Endothelial cell (in vitro differentiated cells): ENCODE measurements at regions not wholly inside any gene's neighbourhood (a gene's known extent, or its start where the extent isn't known, plus 50 kb on each side); places are given as distances from the start of the nearest gene placed in this dataset.

Experiments
- DNase-seq: peaks from one replicate; pipeline ENCODE4 v3.0.0; 2021; ENCODE audit warnings: low spot score
- H3K27ac Mint-ChIP-seq: one replicate; pipeline ENCODE4 v1.8.0; 2021; ENCODE audit warnings: mixed read lengths, inconsistent platforms; ENCODE audit not compliant: unreplicated experiment
- H3K27me3 Mint-ChIP-seq: one replicate; pipeline ENCODE4 v1.8.0; 2021; ENCODE audit warnings: mild to moderate bottlenecking, moderate library complexity, mixed read lengths, inconsistent platforms; ENCODE audit not compliant: unreplicated experiment
- H3K36me3 Mint-ChIP-seq: one replicate; pipeline ENCODE4 v1.8.0; 2021; ENCODE audit warnings: mild to moderate bottlenecking, low read depth, mixed read lengths, inconsistent platforms; ENCODE audit not compliant: unreplicated experiment
- H3K4me1 Mint-ChIP-seq: one replicate; pipeline ENCODE4 v1.8.0; 2021; ENCODE audit warnings: mild to moderate bottlenecking, mixed read lengths, inconsistent platforms; ENCODE audit not compliant: unreplicated experiment
- H3K4me3 Mint-ChIP-seq: one replicate; pipeline ENCODE4 v1.8.0; 2021; ENCODE audit warnings: mild to moderate bottlenecking, mixed read lengths, inconsistent platforms; ENCODE audit not compliant: unreplicated experiment
- H3K9me3 Mint-ChIP-seq: one replicate; pipeline ENCODE4 v1.8.0; 2021; ENCODE audit warnings: mixed read lengths, inconsistent platforms; ENCODE audit not compliant: unreplicated experiment
- TF ChIP-seq, protein P1 (sequence below): fragments of 200-600 bp; sonication (generic); IDR thresholded peaks from one replicate; pipeline ENCODE4 v1.5.0; 2021; ENCODE audit warnings: antibody characterized with exemption; ENCODE audit not compliant: unreplicated experiment

DNA sequence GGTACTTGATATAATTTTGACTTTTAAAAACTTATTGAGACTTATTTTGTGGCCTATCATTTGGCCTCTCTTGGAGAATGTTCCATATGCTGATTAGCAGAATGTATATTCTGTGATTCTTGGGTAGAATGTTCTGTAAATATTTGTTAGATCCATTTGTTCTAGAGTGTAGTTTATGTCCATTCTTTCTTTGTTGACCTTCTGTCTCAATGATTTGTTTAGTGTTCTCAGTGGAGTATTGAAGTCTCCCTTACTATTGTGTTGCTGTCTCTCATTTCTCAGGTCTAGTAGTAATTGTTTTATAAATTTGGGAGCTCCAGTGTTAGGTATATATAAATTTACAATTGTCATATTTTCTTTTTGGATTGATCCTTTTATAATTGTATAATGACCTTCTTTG is 349.6 kb upstream of the CWC22 start:
- Mint-ChIP-seq H3K27ac (no peak overlapping the region), H3K36me3 (no peaks in the 10 kb centered on the region), H3K4me3 (no peak overlapping the region), H3K9me3 (no peaks in the 10 kb centered on the region), H3K27me3 (peaks cover 1% of the 10 kb centered on the region), H3K4me1 (peaks cover 21% of the 10 kb centered on the region)
- DNase-seq: no peak
- TF ChIP-seq, protein P1, sequence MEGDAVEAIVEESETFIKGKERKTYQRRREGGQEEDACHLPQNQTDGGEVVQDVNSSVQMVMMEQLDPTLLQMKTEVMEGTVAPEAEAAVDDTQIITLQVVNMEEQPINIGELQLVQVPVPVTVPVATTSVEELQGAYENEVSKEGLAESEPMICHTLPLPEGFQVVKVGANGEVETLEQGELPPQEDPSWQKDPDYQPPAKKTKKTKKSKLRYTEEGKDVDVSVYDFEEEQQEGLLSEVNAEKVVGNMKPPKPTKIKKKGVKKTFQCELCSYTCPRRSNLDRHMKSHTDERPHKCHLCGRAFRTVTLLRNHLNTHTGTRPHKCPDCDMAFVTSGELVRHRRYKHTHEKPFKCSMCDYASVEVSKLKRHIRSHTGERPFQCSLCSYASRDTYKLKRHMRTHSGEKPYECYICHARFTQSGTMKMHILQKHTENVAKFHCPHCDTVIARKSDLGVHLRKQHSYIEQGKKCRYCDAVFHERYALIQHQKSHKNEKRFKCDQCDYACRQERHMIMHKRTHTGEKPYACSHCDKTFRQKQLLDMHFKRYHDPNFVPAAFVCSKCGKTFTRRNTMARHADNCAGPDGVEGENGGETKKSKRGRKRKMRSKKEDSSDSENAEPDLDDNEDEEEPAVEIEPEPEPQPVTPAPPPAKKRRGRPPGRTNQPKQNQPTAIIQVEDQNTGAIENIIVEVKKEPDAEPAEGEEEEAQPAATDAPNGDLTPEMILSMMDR: no peak

DNA sequence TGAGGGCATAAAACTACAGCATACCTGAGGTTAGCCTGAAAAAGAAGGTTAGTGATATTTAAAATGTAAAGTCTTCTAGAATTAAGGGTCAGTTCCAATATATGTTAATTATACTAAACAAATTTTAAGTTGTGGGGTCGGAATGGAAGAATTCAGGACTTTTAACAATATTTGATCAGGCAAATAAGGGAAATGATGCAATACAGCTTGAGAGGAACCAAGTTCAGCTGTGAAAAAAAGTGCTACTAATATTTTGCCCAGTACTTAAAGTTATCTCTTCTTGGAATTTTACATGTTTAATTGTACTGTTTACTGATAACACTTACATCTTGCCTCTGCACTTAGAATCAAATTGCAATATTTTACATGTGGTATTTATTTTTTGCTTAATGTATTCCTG is 345.5 kb upstream of the CWC22 start:
- Mint-ChIP-seq H3K27ac (no peak overlapping the region), H3K4me3 (no peak overlapping the region), H3K4me1 (peaks cover 11% of the 10 kb centered on the region), H3K27me3 (no peaks in the 10 kb centered on the region), H3K36me3 (no peaks in the 10 kb centered on the region), H3K9me3 (no peaks in the 10 kb centered on the region)
- TF ChIP-seq, protein P1: no peak
- DNase-seq: no peak

DNA sequence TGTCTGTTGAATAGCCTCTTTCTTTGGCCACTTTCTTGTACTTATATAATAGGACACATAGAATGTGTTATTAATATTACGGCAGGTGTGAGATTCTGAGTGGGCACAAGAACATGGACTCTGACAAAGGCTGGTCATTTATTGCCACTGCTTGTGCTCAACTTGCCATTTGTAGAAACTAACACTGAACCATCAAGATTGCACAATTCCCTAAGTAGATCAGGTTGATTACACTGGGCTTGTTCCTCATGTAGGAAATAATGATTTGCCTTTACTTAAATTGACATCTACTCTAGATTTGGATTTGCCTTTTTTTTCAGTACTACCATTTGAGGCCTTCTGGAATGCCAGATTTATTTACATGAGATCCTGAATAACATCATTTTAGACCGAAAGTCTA is 342.7 kb upstream of the CWC22 start:
- Mint-ChIP-seq H3K4me3 (no peak overlapping the region), H3K36me3 (no peaks in the 10 kb centered on the region), H3K9me3 (no peaks in the 10 kb centered on the region), H3K27me3 (no peaks in the 10 kb centered on the region), H3K27ac (no peak overlapping the region), H3K4me1 (peaks cover 9% of the 10 kb centered on the region)
- TF ChIP-seq, protein P1: no peak
- no peak for DNase-seq

DNA sequence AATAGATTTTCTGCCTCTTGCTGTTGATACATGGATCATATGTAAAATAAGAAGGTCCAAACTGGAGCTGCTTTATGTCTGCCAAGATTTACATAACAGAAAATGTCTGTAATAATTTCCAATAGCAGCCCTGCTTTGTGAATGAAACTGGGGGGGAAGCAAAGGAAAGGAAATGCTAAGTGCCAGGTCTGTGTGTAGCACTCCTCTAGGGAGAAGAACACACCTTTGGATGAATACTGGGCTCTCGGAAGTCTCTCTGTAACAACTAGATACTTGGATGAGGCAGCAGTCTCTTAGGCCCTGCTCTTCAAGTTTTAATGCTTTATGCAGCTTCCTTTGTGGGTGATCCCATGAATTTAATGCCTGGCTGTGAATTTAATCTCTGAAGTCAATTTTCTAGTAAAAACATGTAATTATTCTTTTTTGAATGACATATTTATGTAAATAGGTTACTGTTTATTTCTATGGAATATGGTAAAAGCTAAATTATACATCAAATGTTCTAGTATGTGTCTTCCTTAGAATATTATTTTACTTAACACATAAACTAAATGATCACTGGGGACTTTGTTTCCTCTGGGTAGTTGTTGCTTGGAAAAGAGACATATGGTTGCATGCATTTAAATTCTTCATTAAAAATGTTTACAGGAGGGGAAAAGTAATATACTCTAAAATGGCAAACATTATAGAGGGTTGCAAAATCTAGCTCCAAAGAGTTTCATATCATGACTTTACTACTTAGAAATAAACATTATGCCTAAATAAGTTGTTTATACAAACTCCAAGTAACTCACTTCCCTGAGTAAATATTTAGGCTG is 336.6 kb upstream of the CWC22 start:
- Mint-ChIP-seq H3K9me3 (peaks cover 4% of the 10 kb centered on the region), H3K27me3 (no peaks in the 10 kb centered on the region), H3K4me3 (no peak overlapping the region), H3K27ac (no peak overlapping the region), H3K4me1 (no peaks in the 10 kb centered on the region), H3K36me3 (no peaks in the 10 kb centered on the region)
- DNase-seq: no peak
- TF ChIP-seq, protein P1: no peak

DNA sequence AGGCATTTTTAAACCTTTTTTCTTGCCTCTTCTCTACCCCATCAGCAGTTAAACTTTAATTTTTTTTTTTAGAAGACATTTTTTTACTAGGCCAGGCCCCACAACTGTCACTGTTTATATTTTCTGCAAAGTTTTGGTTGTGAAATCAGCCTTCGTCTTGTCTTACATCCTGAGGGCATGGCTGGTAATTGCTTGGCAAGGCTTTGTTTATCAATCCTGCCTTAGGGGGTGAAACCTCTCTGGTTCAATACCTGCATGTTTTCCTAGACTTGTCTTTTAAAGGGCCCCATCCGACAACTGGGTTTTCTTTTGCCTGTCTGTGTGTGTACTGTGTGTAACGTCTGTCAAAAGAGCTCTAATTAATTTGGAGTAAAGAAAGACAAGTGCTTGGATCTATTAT is 330.0 kb upstream of the CWC22 start:
- no peak for DNase-seq
- no peaks in the 10 kb centered on the region for H3K27me3 Mint-ChIP-seq
- H3K9me3 Mint-ChIP-seq: peaks cover 12% of the 10 kb centered on the region
- no peak overlapping the region for H3K27ac Mint-ChIP-seq
- no peaks in the 10 kb centered on the region for H3K4me1 Mint-ChIP-seq
- no peaks in the 10 kb centered on the region for H3K36me3 Mint-ChIP-seq
- TF ChIP-seq, protein P1: no peak
- no peak overlapping the region for H3K4me3 Mint-ChIP-seq
